ENCODE measurements at regions not wholly inside any gene's neighbourhood (a gene's known extent, or its start where the extent isn't known, plus 50 kb on each side); places are given as distances from the start of the nearest gene placed in this dataset.
A peak's percentile ranks its signal among the peaks of the same experiment; 100 is the strongest.

DNA sequence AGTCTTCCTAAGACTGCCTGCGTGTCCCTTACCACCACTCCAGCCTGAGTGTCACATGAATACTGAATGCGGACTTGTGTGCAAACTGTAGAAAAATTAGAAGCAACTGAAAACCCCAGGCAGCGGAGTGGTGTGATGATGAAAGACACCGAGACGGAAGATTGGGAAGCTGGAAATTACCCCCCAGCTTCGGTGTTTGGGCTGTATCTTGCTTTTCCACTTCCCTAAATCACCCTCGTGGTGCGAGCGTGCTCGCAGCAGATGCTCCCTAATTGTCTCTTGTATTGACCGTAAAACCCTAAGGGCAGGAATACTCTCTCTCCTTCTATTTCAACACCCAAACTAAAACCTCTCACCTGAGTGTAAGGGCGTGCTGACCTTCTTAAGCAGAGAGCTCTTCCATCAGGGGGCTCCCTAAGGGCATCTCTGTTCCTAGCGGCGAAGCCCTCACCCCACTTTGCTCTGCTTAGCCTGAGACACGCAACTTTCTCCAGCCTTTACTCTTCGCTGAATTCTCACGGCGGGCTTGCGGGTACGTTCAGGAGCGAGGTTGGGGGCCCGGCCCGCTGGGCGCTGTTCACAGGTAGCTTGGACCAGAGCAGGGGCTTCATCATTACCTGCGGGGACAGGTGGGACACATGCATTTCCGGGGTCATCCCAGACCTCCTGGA is 62.4 kb downstream of the CRYBB2 start:
- no peaks in the 10 kb centered on the region for H4K20me1 ChIP-seq (replicated peaks; ENCODE audit: control insufficient read depth, extremely low read depth, insufficient read depth, low read length)
- no peaks in the 10 kb centered on the region for H3K36me3 ChIP-seq (ENCODE audit: control insufficient read depth in 2 of 2, extremely low read depth in 1 of 2, insufficient read depth in 2 of 2, low read length in 2 of 2)
- FAIRE-seq (no peak), DNase-seq (ENCODE audit: low read depth, low spot score) (no peak)
- no peaks in the 10 kb centered on the region for H3K9me1 ChIP-seq (replicated peaks; ENCODE audit: control insufficient read depth, extremely low read depth, insufficient read depth, low read length)
- H3K27me3 ChIP-seq (ENCODE audit: control insufficient read depth in 2 of 2, insufficient read depth in 2 of 2, low read length in 2 of 2), result peaks cover 24 to 33% of the 10 kb centered on the region in 2 experiments
- no peaks in the 10 kb centered on the region for H3K79me2 ChIP-seq (ENCODE audit: control insufficient read depth, insufficient read depth, low read length)
- dilution Hi-C loops (cut with MboI; ENCODE audit: extremely low pct_ligation_motif_present, low sequenced_read_pairs), result no loop called here
- BruUV-seq (replicated peaks), result no TSS peak
- no peaks in the 10 kb centered on the region for H3K9me3 ChIP-seq (replicated peaks; ENCODE audit: control insufficient read depth, insufficient read depth, low read length)
- no peak for TF ChIP-seq MYC (IDR thresholded peaks at IDR 0.05; ENCODE audit: low read depth, low read length)
- TF ChIP-seq POLR2A (IDR thresholded peaks at IDR 0.05; ENCODE audit: low read depth, low read length), result no peak
- TF ChIP-seq EZH2 (IDR thresholded peaks at IDR 0.05; ENCODE audit: borderline replicate concordance, low read depth, low read length, severe bottlenecking), result peak; percentile 7
- no peak overlapping the region for H2AFZ ChIP-seq (ENCODE audit: low read depth, low read length)
- H3K4me2 ChIP-seq (ENCODE audit: insufficient read depth, low read length), result no peak overlapping the region
- no peaks in the 10 kb centered on the region for H3K4me1 ChIP-seq (ENCODE audit: control insufficient read depth, extremely low read depth, insufficient read depth, low read length)
- H3K9ac ChIP-seq (replicated peaks; ENCODE audit: extremely low read depth, insufficient read depth, low read length), result no peak overlapping the region
- ChIA-PET CTCF (no interaction called here), POLR2A (no interaction called here)
- H3K4me3 ChIP-seq (replicated peaks in 1 of 3; ENCODE audit: insufficient read depth in 1 of 3, low read depth in 1 of 3, low read length in 3 of 3), result no peak overlapping the region
- intact Hi-C loops (cut with micrococcal nuclease), result no loop called here
- no peak overlapping the region for H3K27ac ChIP-seq (ENCODE audit: insufficient read depth, low read depth, low read length)

DNA sequence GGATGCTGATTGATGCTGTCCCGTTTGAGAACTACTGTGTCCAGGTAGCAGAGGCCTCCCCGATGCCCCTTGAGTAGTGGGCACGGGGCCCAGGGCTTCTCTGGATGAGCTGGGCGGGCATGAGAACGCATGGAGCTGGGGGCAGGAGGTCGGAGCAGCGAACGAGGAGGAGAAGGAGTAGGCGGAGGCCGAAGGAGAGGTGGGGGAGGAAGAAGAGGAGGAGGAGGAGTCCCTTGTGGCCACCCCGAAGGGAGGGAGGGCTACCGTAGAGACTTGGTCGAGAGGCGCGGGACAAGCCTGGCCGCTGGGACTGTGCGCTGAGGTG is 62.9 kb downstream of the CRYBB2 start:
- Histone ChIP-seq H3K9ac (replicated peaks; ENCODE audit: extremely low read depth, insufficient read depth, low read length) (no peak overlapping the region), H3K9me3 (replicated peaks; ENCODE audit: control insufficient read depth, insufficient read depth, low read length) (no peaks in the 10 kb centered on the region), H3K27me3 (ENCODE audit: control insufficient read depth in 2 of 2, insufficient read depth in 2 of 2, low read length in 2 of 2) (peaks cover 24 to 33% of the 10 kb centered on the region in 2 experiments), H3K27ac (ENCODE audit: insufficient read depth, low read depth, low read length) (no peak overlapping the region), H3K4me2 (ENCODE audit: insufficient read depth, low read length) (no peak overlapping the region), H3K9me1 (replicated peaks; ENCODE audit: control insufficient read depth, extremely low read depth, insufficient read depth, low read length) (no peaks in the 10 kb centered on the region), H4K20me1 (replicated peaks; ENCODE audit: control insufficient read depth, extremely low read depth, insufficient read depth, low read length) (no peaks in the 10 kb centered on the region), H3K79me2 (ENCODE audit: control insufficient read depth, insufficient read depth, low read length) (no peaks in the 10 kb centered on the region), H3K4me1 (ENCODE audit: control insufficient read depth, extremely low read depth, insufficient read depth, low read length) (no peaks in the 10 kb centered on the region), H3K36me3 (ENCODE audit: control insufficient read depth in 2 of 2, extremely low read depth in 1 of 2, insufficient read depth in 2 of 2, low read length in 2 of 2) (no peaks in the 10 kb centered on the region), H3K4me3 (replicated peaks in 1 of 3; ENCODE audit: insufficient read depth in 1 of 3, low read depth in 1 of 3, low read length in 3 of 3) (no peak overlapping the region), H2AFZ (ENCODE audit: low read depth, low read length) (no peak overlapping the region)
- dilution Hi-C loops (cut with MboI; ENCODE audit: extremely low pct_ligation_motif_present, low sequenced_read_pairs), result no loop called here
- ChIA-PET CTCF (no interaction called here), POLR2A (no interaction called here)
- no peak for DNase-seq (ENCODE audit: low read depth, low spot score)
- no peak for TF ChIP-seq CTCF (IDR thresholded peaks at IDR 0.05; ENCODE audit: extremely low read depth in 1 of 2, insufficient read depth in 1 of 2, low read depth in 1 of 2, low read length in 2 of 2)
- TF ChIP-seq EZH2 (IDR thresholded peaks at IDR 0.05; ENCODE audit: borderline replicate concordance, low read depth, low read length, severe bottlenecking), result peak; percentile 76
- intact Hi-C loops (cut with micrococcal nuclease), result no loop called here
- FAIRE-seq, result no peak
- BruUV-seq (replicated peaks), result no TSS peak
